ENCODE measurements at regions not wholly inside any gene's neighbourhood (a gene's known extent, or its start where the extent isn't known, plus 50 kb on each side); places are given as distances from the start of the nearest gene placed in this dataset.

- Histone ChIP-seq H3K36me3 (ENCODE audit: control insufficient read depth in 2 of 3, insufficient read depth in 3 of 3, low read length in 3 of 3) (no peaks in the 10 kb centered on the region), H3K4me1 (ENCODE audit: control insufficient read depth in 2 of 2, insufficient read depth in 2 of 2, low read length in 2 of 2) (no peaks in the 10 kb centered on the region), H3K27me3 (ENCODE audit: control insufficient read depth in 2 of 2, insufficient read depth in 2 of 2, low read length in 2 of 2) (no peaks in the 10 kb centered on the region), H3K9me3 (ENCODE audit: control insufficient read depth in 2 of 3, low read length in 3 of 3) (no peaks in the 10 kb centered on the region), H3K4me3 (ENCODE audit: low read length) (no peak overlapping the region), H3K27ac (ENCODE audit: low read depth, low read length) (no peak overlapping the region)
- Mint-ChIP-seq H3K36me3 (no peaks in the 10 kb centered on the region), H3K4me1 (no peaks in the 10 kb centered on the region), H3K27me3 (peaks cover 0 to 4% (median 4%) of the 10 kb centered on the region in 5 donors), H3K9me3 (peaks cover 0 to 4% (median 0%) of the 10 kb centered on the region in 11 donors), H3K4me3 (no peak overlapping the region), H3K27ac (no peak overlapping the region)
- POLR2A ChIA-PET: no interaction called here
- CTCF ChIA-PET: no interaction called here
- no peak for ATAC-seq
- intact Hi-C loops (cut with micrococcal nuclease): no loop called here
- no peak for DNase-seq
These were observed 105.6 kb upstream of the EPHA4 start for GRCh38 chr2:221677688-221678087.

- Mint-ChIP-seq H3K27ac (no peak overlapping the region), H3K9me3 (peaks cover 0 to 4% (median 0%) of the 10 kb centered on the region in 11 donors), H3K4me1 (no peaks in the 10 kb centered on the region), H3K36me3 (no peaks in the 10 kb centered on the region), H3K27me3 (peaks cover 0 to 8% (median 4%) of the 10 kb centered on the region in 5 donors), H3K4me3 (no peak overlapping the region)
- Histone ChIP-seq H3K9me3 (ENCODE audit: control insufficient read depth in 2 of 3, low read length in 3 of 3) (no peaks in the 10 kb centered on the region), H3K4me1 (ENCODE audit: control insufficient read depth in 2 of 2, insufficient read depth in 2 of 2, low read length in 2 of 2) (no peaks in the 10 kb centered on the region), H3K36me3 (ENCODE audit: control insufficient read depth in 2 of 3, insufficient read depth in 3 of 3, low read length in 3 of 3) (no peaks in the 10 kb centered on the region), H3K27ac (ENCODE audit: low read depth, low read length) (no peak overlapping the region), H3K27me3 (ENCODE audit: control insufficient read depth in 2 of 2, insufficient read depth in 2 of 2, low read length in 2 of 2) (no peaks in the 10 kb centered on the region), H3K4me3 (ENCODE audit: low read length) (no peak overlapping the region)
- POLR2A ChIA-PET: no interaction called here
- ATAC-seq (no peak), DNase-seq (no peak)
- CTCF ChIA-PET: interaction anchor here (0.6 kb wide), 1 partner anchor 47 kb away, joined by 3 read pairs; no protein-coding TSS in a partner anchor
- intact Hi-C loops (cut with micrococcal nuclease): no loop called here
These were observed 104.6 kb upstream of the EPHA4 start for GRCh38 chr2:221676566-221677172.

GRCh38 chr2:221675201-221675908 lies 103.3 kb upstream of the EPHA4 start:
- intact Hi-C loops (cut with micrococcal nuclease): no loop called here
- H3K4me1 Mint-ChIP-seq: no peaks in the 10 kb centered on the region
- H3K4me3 Mint-ChIP-seq: no peak overlapping the region
- Histone ChIP-seq H3K27me3 (ENCODE audit: control insufficient read depth in 2 of 2, insufficient read depth in 2 of 2, low read length in 2 of 2) (no peaks in the 10 kb centered on the region), H3K27ac (ENCODE audit: low read depth, low read length) (no peak overlapping the region), H3K4me1 (ENCODE audit: control insufficient read depth in 2 of 2, insufficient read depth in 2 of 2, low read length in 2 of 2) (no peaks in the 10 kb centered on the region), H3K9me3 (ENCODE audit: control insufficient read depth in 2 of 3, low read length in 3 of 3) (no peaks in the 10 kb centered on the region), H3K4me3 (ENCODE audit: low read length) (no peak overlapping the region), H3K36me3 (ENCODE audit: control insufficient read depth in 2 of 3, insufficient read depth in 3 of 3, low read length in 3 of 3) (no peaks in the 10 kb centered on the region)
- ChIA-PET POLR2A (no interaction called here), CTCF (no interaction called here)
- no peak overlapping the region for H3K27ac Mint-ChIP-seq
- peaks cover 0 to 8% (median 4%) of the 10 kb centered on the region in 5 donors for H3K27me3 Mint-ChIP-seq
- peaks cover 0 to 5% (median 0%) of the 10 kb centered on the region in 11 donors for H3K9me3 Mint-ChIP-seq
- no peak for ATAC-seq
- H3K36me3 Mint-ChIP-seq: no peaks in the 10 kb centered on the region
- DNase-seq: no peak

GRCh38 chr2:221674446-221674845 lies 102.3 kb upstream of the EPHA4 start:
- CTCF ChIA-PET: no interaction called here
- no peak for DNase-seq
- Histone ChIP-seq H3K4me1 (ENCODE audit: control insufficient read depth in 2 of 2, insufficient read depth in 2 of 2, low read length in 2 of 2) (no peaks in the 10 kb centered on the region), H3K27ac (ENCODE audit: low read depth, low read length) (no peak overlapping the region), H3K27me3 (ENCODE audit: control insufficient read depth in 2 of 2, insufficient read depth in 2 of 2, low read length in 2 of 2) (no peaks in the 10 kb centered on the region), H3K4me3 (ENCODE audit: low read length) (no peak overlapping the region), H3K36me3 (ENCODE audit: control insufficient read depth in 2 of 3, insufficient read depth in 3 of 3, low read length in 3 of 3) (no peaks in the 10 kb centered on the region), H3K9me3 (ENCODE audit: control insufficient read depth in 2 of 3, low read length in 3 of 3) (no peaks in the 10 kb centered on the region)
- intact Hi-C loops (cut with micrococcal nuclease): no loop called here
- H3K4me3 Mint-ChIP-seq: no peak overlapping the region
- ATAC-seq: no peak
- no peaks in the 10 kb centered on the region for H3K36me3 Mint-ChIP-seq
- peaks cover 0 to 5% (median 0%) of the 10 kb centered on the region in 11 donors for H3K9me3 Mint-ChIP-seq
- H3K27me3 Mint-ChIP-seq: peaks cover 0 to 8% (median 4%) of the 10 kb centered on the region in 5 donors
- POLR2A ChIA-PET: no interaction called here
- no peaks in the 10 kb centered on the region for H3K4me1 Mint-ChIP-seq
- no peak overlapping the region for H3K27ac Mint-ChIP-seq

GRCh38 chr2:221673248-221673647 lies 101.1 kb upstream of the EPHA4 start:
- ChIA-PET CTCF (no interaction called here), POLR2A (no interaction called here)
- peaks cover 0 to 5% (median 0%) of the 10 kb centered on the region in 11 donors for H3K9me3 Mint-ChIP-seq
- H3K27me3 Mint-ChIP-seq: peaks cover 0 to 8% (median 4%) of the 10 kb centered on the region in 5 donors
- H3K4me1 Mint-ChIP-seq: no peaks in the 10 kb centered on the region
- H3K36me3 ChIP-seq (ENCODE audit: control insufficient read depth in 2 of 3, insufficient read depth in 3 of 3, low read length in 3 of 3): no peaks in the 10 kb centered on the region
- H3K4me1 ChIP-seq (ENCODE audit: control insufficient read depth in 2 of 2, insufficient read depth in 2 of 2, low read length in 2 of 2): no peaks in the 10 kb centered on the region
- ATAC-seq (no peak), DNase-seq (no peak)
- H3K27me3 ChIP-seq (ENCODE audit: control insufficient read depth in 2 of 2, insufficient read depth in 2 of 2, low read length in 2 of 2): no peaks in the 10 kb centered on the region
- H3K36me3 Mint-ChIP-seq: no peaks in the 10 kb centered on the region
- no peak overlapping the region for H3K27ac Mint-ChIP-seq
- intact Hi-C loops (cut with micrococcal nuclease): no loop called here
- no peak overlapping the region for H3K4me3 ChIP-seq (ENCODE audit: low read length)
- no peaks in the 10 kb centered on the region for H3K9me3 ChIP-seq (ENCODE audit: control insufficient read depth in 2 of 3, low read length in 3 of 3)
- H3K4me3 Mint-ChIP-seq: no peak overlapping the region
- H3K27ac ChIP-seq (ENCODE audit: low read depth, low read length): no peak overlapping the region

- Mint-ChIP-seq H3K36me3 (no peaks in the 10 kb centered on the region), H3K27me3 (peaks cover 0 to 8% (median 4%) of the 10 kb centered on the region in 5 donors), H3K4me1 (no peaks in the 10 kb centered on the region), H3K27ac (no peak overlapping the region), H3K4me3 (no peak overlapping the region), H3K9me3 (peaks cover 0 to 5% (median 0%) of the 10 kb centered on the region in 11 donors)
- Histone ChIP-seq H3K36me3 (ENCODE audit: control insufficient read depth in 2 of 3, insufficient read depth in 3 of 3, low read length in 3 of 3) (no peaks in the 10 kb centered on the region), H3K27ac (ENCODE audit: low read depth, low read length) (no peak overlapping the region), H3K4me1 (ENCODE audit: control insufficient read depth in 2 of 2, insufficient read depth in 2 of 2, low read length in 2 of 2) (no peaks in the 10 kb centered on the region), H3K9me3 (ENCODE audit: control insufficient read depth in 2 of 3, low read length in 3 of 3) (no peaks in the 10 kb centered on the region), H3K27me3 (ENCODE audit: control insufficient read depth in 2 of 2, insufficient read depth in 2 of 2, low read length in 2 of 2) (no peaks in the 10 kb centered on the region), H3K4me3 (ENCODE audit: low read length) (no peak overlapping the region)
- no peak for ATAC-seq
- CTCF ChIA-PET: no interaction called here
- POLR2A ChIA-PET: no interaction called here
- intact Hi-C loops (cut with micrococcal nuclease): no loop called here
- DNase-seq: no peak
These were observed 99.4 kb upstream of the EPHA4 start for GRCh38 chr2:221671515-221671914.
